Esophagus muscularis mucosa (tissue), 4 donors: ENCODE measurements at regions not wholly inside any gene's neighbourhood (a gene's known extent, or its start where the extent isn't known, plus 50 kb on each side); places are given as distances from the start of the nearest gene placed in this dataset.
"Not testable (repeated sequence)": the region's sequence is repeated elsewhere in the genome, so short reads cannot be mapped to it uniquely, and the experiment has no call there.

ENCODE experiments used
- DNase-seq: peaks from one replicate; pipeline ENCODE4 v3.0.0-alpha.2; 2017; ENCODE audit errors: extremely low spot score
- H3K27ac ChIP-seq, 4 donors: fragments of 200-600 bp; sonication (generic); replicated peaks in 1 of 4; 1 replicate in 3 of 4; 2 replicates in 1 of 4; pipeline ENCODE4 v1.5.1; 2016 to 2019; ENCODE audit warnings: mild to moderate bottlenecking in 1 of 4
- H3K27me3 ChIP-seq, 4 donors: fragments of 200-600 bp; sonication (generic); one replicate each; pipeline versions ENCODE4 v1.5.1 to v1.6.0; 2016 to 2019
- H3K36me3 ChIP-seq, 4 donors: fragments of 200-600 bp; sonication (generic); one replicate each; pipeline ENCODE4 v1.5.1; 2016 to 2019
- H3K4me1 ChIP-seq, 4 donors: fragments of 200-600 bp; sonication (generic); one replicate each; pipeline ENCODE4 v1.5.1; 2016 to 2019
- H3K4me3 ChIP-seq, 4 donors: fragments of 200-600 bp; sonication (generic); 1 replicate in 2 of 4; 2 replicates in 2 of 4; pipeline ENCODE4 v1.5.1; 2016 to 2019; ENCODE audit warnings: mild to moderate bottlenecking in 4 of 4, moderate library complexity in 1 of 4
- H3K9me3 ChIP-seq, 4 donors: fragments of 200-600 bp; sonication (generic); 1 replicate in 3 of 4; 2 replicates in 1 of 4; pipeline ENCODE4 v1.5.1; 2016 to 2019
- CTCF ChIP-seq, 3 experiments: fragments of 200-600 bp in 2 of 3; fragments of 450-650 bp in 1 of 3; sonication (generic) in 2 of 3; IDR thresholded peaks; one replicate each; pipeline ENCODE4 v1.5.1; 2017 to 2019; ENCODE audit warnings: antibody characterized with exemption in 3 of 3, mild to moderate bottlenecking in 2 of 3, moderate library complexity in 1 of 3
- EP300 ChIP-seq: sonication (generic); formaldehyde crosslinking; IDR thresholded peaks from one replicate; pipeline ENCODE4 v1.6.1; 2017; ENCODE audit warnings: antibody characterized with exemption
- POLR2A ChIP-seq: fragments of 450-650 bp; IDR thresholded peaks from one replicate; pipeline ENCODE4 v1.6.1; 2017; ENCODE audit warnings: antibody characterized with exemption, moderate library complexity, mild to moderate bottlenecking, low read depth
- POLR2AphosphoS5 ChIP-seq, 2 donors: sonication (generic); formaldehyde crosslinking; IDR thresholded peaks; one replicate each; pipeline ENCODE4 v1.6.1; 2017; ENCODE audit warnings: antibody characterized with exemption in 2 of 2
- WGBS: methylation state at CpG from one replicate; pipeline ENCODE4 v1.1.5; 2018; 5-methylcytosine and 5-hydroxymethylcytosine counted together
- intact Hi-C: fragments of 100-400 bp; cut with DNase I; formaldehyde crosslinking; loops from one replicate; pipeline ENCODE4 v1.15.1; 2023

GRCh38 chr12:116450406-116450910 lies 108.7 kb upstream of the MAP1LC3B2 start:
- TF ChIP-seq EP300 (no peak), CTCF (IDR thresholded peaks at IDR 0.05) (no peak), POLR2AphosphoS5 (IDR thresholded peaks at IDR 0.05) (no peak), POLR2A (no peak)
- WGBS, result 95% methylated on average over 3 of the region's 3 CpGs
- Histone ChIP-seq H3K4me1 (peaks cover 11 to 13% (median 11%) of the 10 kb centered on the region in 4 donors), H3K9me3 (no peaks in the 10 kb centered on the region), H3K27me3 (peaks cover 0 to 5% (median 0%) of the 10 kb centered on the region in 4 donors), H3K4me3 (no peak overlapping the region), H3K36me3 (no peaks in the 10 kb centered on the region), H3K27ac (no peak overlapping the region)
- no peak for DNase-seq
- intact Hi-C loops, result loop anchor here (10.0 kb wide), 1 partner anchor 144 kb away; no protein-coding TSS in a partner anchor

GRCh38 chr12:116452975-116453374 lies 106.2 kb upstream of the MAP1LC3B2 start:
- DNase-seq, H3K36me3 ChIP-seq, H3K9me3 ChIP-seq, H3K27me3 ChIP-seq, H3K27ac ChIP-seq, H3K4me3 ChIP-seq: not testable (repeated sequence)
- 89% methylated on average over 5 of the region's 5 CpGs for WGBS
- intact Hi-C loops, result loop anchor here (10.0 kb wide), 1 partner anchor 142 kb away; no protein-coding TSS in a partner anchor
- peaks cover 11 to 30% (median 27%) of the 10 kb centered on the region in 4 donors for H3K4me1 ChIP-seq

- 89% methylated on average over 6 of the region's 6 CpGs for WGBS
- no peak overlapping the region for H3K27ac ChIP-seq
- no peak for DNase-seq
- H3K27me3 ChIP-seq, result peaks cover 0 to 5% (median 0%) of the 10 kb centered on the region in 4 donors
- H3K9me3 ChIP-seq, result no peaks in the 10 kb centered on the region
- TF ChIP-seq CTCF (IDR thresholded peaks at IDR 0.05), result no peak
- no peak for TF ChIP-seq POLR2A
- TF ChIP-seq POLR2AphosphoS5 (IDR thresholded peaks at IDR 0.05), result no peak
- no peak for TF ChIP-seq EP300
- no peak overlapping the region for H3K4me3 ChIP-seq
- intact Hi-C loops, result loop anchor here (10.0 kb wide), 1 partner anchor 141 kb away; no protein-coding TSS in a partner anchor
- H3K36me3 ChIP-seq, result no peaks in the 10 kb centered on the region
- H3K4me1 ChIP-seq, result peaks cover 11 to 30% (median 27%) of the 10 kb centered on the region in 4 donors
Observed at GRCh38 chr12:116453631-116454030, 105.5 kb upstream of the MAP1LC3B2 start.

- no peak for DNase-seq
- peak overlapping the region in 1 of 4 donors; percentile 72 for H3K27ac ChIP-seq
- peaks cover 0 to 5% (median 0%) of the 10 kb centered on the region in 4 donors for H3K27me3 ChIP-seq
- no peaks in the 10 kb centered on the region for H3K9me3 ChIP-seq
- no peaks in the 10 kb centered on the region for H3K36me3 ChIP-seq
- WGBS, result 88% methylated on average over 6 of the region's 6 CpGs
- H3K4me3 ChIP-seq, result no peak overlapping the region
- intact Hi-C loops, result loop anchor here (10.0 kb wide), 1 partner anchor 141 kb away; no protein-coding TSS in a partner anchor
- TF ChIP-seq POLR2A (no peak), CTCF (IDR thresholded peaks at IDR 0.05) (no peak), EP300 (no peak), POLR2AphosphoS5 (IDR thresholded peaks at IDR 0.05) (no peak)
- peaks cover 11 to 30% (median 27%) of the 10 kb centered on the region in 4 donors for H3K4me1 ChIP-seq
Observed at GRCh38 chr12:116454076-116454475, 105.1 kb upstream of the MAP1LC3B2 start.

GRCh38 chr12:116454950-116455447 lies 104.2 kb upstream of the MAP1LC3B2 start:
- WGBS, result 40% methylated on average over 7 of the region's 7 CpGs
- H3K36me3 ChIP-seq, result no peaks in the 10 kb centered on the region
- TF ChIP-seq CTCF (IDR thresholded peaks at IDR 0.05) (no peak), POLR2A (no peak), POLR2AphosphoS5 (IDR thresholded peaks at IDR 0.05) (no peak), EP300 (no peak)
- no peak for DNase-seq
- H3K27me3 ChIP-seq, result peaks cover 0 to 5% (median 0%) of the 10 kb centered on the region in 4 donors
- no peaks in the 10 kb centered on the region for H3K9me3 ChIP-seq
- H3K4me1 ChIP-seq, result peaks cover 11 to 30% (median 27%) of the 10 kb centered on the region in 4 donors
- intact Hi-C loops, result loop anchor here (5.0 to 10.0 kb wide), 3 partner anchors 73 to 140 kb away; no protein-coding TSS in a partner anchor
- H3K27ac ChIP-seq, result peak overlapping the region; percentile 72 to 88 (median 84)
- peak overlapping the region in 1 of 4 donors; percentile 7 for H3K4me3 ChIP-seq
